ENCODE measurements at regions not wholly inside any gene's neighbourhood (a gene's known extent, or its start where the extent isn't known, plus 50 kb on each side); places are given as distances from the start of the nearest gene placed in this dataset.
"Not testable (repeated sequence)": the region's sequence is repeated elsewhere in the genome, so short reads cannot be mapped to it uniquely, and the experiment has no call there.

GRCh38 chr21:5121399-5121798 is 5400.0 kb upstream of the TPTE start:
- peak in 3 of 10 donors; percentile 5 to 18 (median 6) for DNase-seq

GRCh38 chr21:5121849-5122248 is 5399.5 kb upstream of the TPTE start:
- intact Hi-C loops (cut with DNase I); DNase-seq: not testable (repeated sequence)

More at GRCh38 chr21:5121399-5121798, 5400.0 kb upstream of the TPTE start:
- intact Hi-C loops (cut with DNase I): not testable (repeated sequence)

GRCh38 chr21:5123655-5124054 is 5397.7 kb upstream of the TPTE start:
- intact Hi-C loops (cut with DNase I): not testable (repeated sequence)
- peak; percentile 62 to 96 (median 77) for DNase-seq

GRCh38 chr21:5128261-5128660 is 5393.1 kb upstream of the TPTE start:
- intact Hi-C loops (cut with DNase I): not testable (repeated sequence)
- peak in 9 of 10 donors; percentile 89 to 99 (median 93) for DNase-seq

- intact Hi-C loops (cut with DNase I): not testable (repeated sequence)
These were observed 5387.6 kb upstream of the TPTE start for GRCh38 chr21:5133824-5134223.

GRCh38 chr21:5136406-5136805 is 5385.0 kb upstream of the TPTE start:
- intact Hi-C loops (cut with DNase I): not testable (repeated sequence)
- DNase-seq: peak in 2 of 10 donors; percentile 4 to 63

More at GRCh38 chr21:5133824-5134223, 5387.6 kb upstream of the TPTE start:
- not testable (repeated sequence) for DNase-seq

GRCh38 chr21:5137006-5137405 is 5384.4 kb upstream of the TPTE start:
- peak in 2 of 10 donors; percentile 36 to 61 for DNase-seq
- intact Hi-C loops (cut with DNase I): not testable (repeated sequence)

GRCh38 chr21:5138687-5139086 is 5382.7 kb upstream of the TPTE start:
- peak in 4 of 10 donors; percentile 5 to 60 (median 30) for DNase-seq

GRCh38 chr21:5139528-5139927 is 5381.9 kb upstream of the TPTE start:
- DNase-seq; intact Hi-C loops (cut with DNase I): not testable (repeated sequence)

More at GRCh38 chr21:5138687-5139086, 5382.7 kb upstream of the TPTE start:
- intact Hi-C loops (cut with DNase I): not testable (repeated sequence)

- peak in 3 of 10 donors; percentile 1 to 66 (median 16) for DNase-seq
- intact Hi-C loops (cut with DNase I): not testable (repeated sequence)
These were observed 5378.4 kb upstream of the TPTE start for GRCh38 chr21:5143011-5143410.

- intact Hi-C loops (cut with DNase I): not testable (repeated sequence)
- peak in 3 of 10 donors; percentile 32 to 73 (median 39) for DNase-seq
These were observed 5376.7 kb upstream of the TPTE start for GRCh38 chr21:5144731-5145130.

- intact Hi-C loops (cut with DNase I): not testable (repeated sequence)
- DNase-seq: peak in 2 of 10 donors; percentile 15 to 43
These were observed 5373.7 kb upstream of the TPTE start for GRCh38 chr21:5147685-5148084.

GRCh38 chr21:5149222-5149621 is 5372.2 kb upstream of the TPTE start:
- intact Hi-C loops (cut with DNase I): not testable (repeated sequence)
- DNase-seq: peak in 1 of 10 donors; percentile 14

GRCh38 chr21:5153842-5154640 is 5367.3 kb upstream of the TPTE start:
- intact Hi-C loops (cut with DNase I): not testable (repeated sequence)
- DNase-seq: peak in 2 of 10 donors; percentile 3 to 20

- peak; percentile 49 to 99 (median 86) for DNase-seq
- intact Hi-C loops (cut with DNase I): not testable (repeated sequence)
These were observed 5366.8 kb upstream of the TPTE start for GRCh38 chr21:5154641-5154982.

- intact Hi-C loops (cut with DNase I); DNase-seq: not testable (repeated sequence)
These were observed 5358.4 kb upstream of the TPTE start for GRCh38 chr21:5162693-5163574.

GRCh38 chr21:5165829-5166228 is 5355.6 kb upstream of the TPTE start:
- DNase-seq; intact Hi-C loops (cut with DNase I): not testable (repeated sequence)
